DMS53 treated with DMSO at 0.1 percent for 48 hours (cell line): ENCODE measurements at regions not wholly inside any gene's neighbourhood (a gene's known extent, or its start where the extent isn't known, plus 50 kb on each side); places are given as distances from the start of the nearest gene placed in this dataset.

ENCODE experiments used
- DNase-seq: peaks from one replicate; lab custom pipeline; 2025; ENCODE audit not compliant: unreplicated experiment; lab: John Stamatoyannopoulos, UW

- no peak for DNase-seq
These were observed 345.3 kb downstream of the RPL10L start for GRCh38 chr14:46306267-46306666.

DNA sequence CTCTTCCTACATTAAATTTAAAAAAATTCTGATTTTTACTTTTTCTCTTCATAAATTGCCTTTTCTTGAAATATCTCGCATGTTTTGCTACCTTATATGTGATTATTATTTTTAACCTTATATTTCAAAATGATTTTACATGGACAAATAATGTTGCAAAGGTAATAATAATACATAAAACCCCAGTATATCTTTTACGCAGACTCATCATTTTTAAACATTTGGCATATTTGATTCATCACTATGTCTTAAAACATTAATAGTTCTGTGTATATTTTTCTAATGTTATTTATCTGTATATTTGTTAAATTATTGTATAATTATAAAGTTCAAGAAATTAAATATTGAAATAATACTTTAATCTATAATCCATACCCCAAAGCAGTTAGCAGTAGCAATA lies 350.8 kb downstream of the RPL10L start:
- no peak for DNase-seq

DNA sequence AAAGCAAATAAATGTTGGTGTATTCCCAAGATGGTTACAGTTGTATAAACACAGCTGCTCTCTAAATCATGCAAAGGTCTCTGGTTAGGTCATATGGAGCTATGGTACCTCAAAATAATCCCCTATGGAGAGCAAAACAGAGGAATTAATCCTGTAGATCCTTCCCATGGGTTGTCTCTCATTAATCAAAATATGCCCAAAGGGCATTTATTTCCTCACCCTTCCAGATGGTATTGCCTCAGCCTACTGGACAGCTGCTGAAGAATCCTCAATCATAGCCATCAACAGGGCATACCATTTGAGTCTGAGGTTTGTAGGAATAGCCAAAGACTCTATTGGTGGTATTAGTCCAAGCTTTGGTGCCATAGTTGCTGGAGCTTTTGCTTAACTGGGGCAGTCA lies 360.9 kb downstream of the RPL10L start:
- no peak for DNase-seq

DNA sequence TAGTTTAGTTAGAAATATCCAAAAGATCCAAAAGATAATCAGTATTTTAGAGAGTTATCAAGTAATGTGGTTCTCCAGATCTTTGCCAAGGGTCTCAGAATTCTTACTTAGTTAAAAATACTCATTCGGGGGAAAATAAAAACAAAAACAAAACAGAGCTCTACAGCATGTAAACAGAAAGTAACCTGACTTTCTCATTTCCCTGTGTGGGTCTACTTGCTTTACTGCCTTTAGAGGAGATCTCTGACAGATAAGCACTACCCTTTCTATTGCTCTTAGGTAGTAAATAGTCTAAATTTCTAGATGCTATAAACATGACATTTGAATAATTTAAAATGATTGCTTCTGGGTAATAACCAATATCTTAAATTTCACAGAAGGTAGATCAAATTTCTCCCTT lies 371.8 kb downstream of the RPL10L start:
- no peak for DNase-seq

GRCh38 chr14:46279327-46279726 lies 372.3 kb downstream of the RPL10L start:
- no peak for DNase-seq

- no peak for DNase-seq
These were observed 392.0 kb downstream of the RPL10L start for GRCh38 chr14:46259536-46259935.

DNA sequence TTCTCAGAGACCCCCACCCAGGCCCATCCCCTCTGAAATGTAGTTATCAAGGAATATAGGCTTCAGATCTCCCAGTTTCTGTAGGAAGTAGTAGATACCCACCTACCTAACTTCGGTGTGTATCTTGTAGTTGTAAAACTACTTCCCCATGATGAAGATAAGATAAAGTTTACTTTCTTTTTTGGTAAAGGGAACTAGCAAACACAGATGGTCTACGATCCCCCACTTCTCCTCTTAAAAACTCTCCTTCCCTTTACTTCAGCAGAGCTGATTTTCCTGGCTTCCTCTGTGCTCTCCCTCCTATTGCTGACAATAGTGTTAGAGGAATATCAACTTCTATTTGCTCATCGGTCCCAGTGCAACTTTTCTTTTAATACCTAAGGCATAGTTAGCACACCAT lies 395.2 kb downstream of the RPL10L start:
- no peak for DNase-seq

- DNase-seq, result peak; percentile 1
These were observed 401.4 kb downstream of the RPL10L start for GRCh38 chr14:46250113-46250703.

DNA sequence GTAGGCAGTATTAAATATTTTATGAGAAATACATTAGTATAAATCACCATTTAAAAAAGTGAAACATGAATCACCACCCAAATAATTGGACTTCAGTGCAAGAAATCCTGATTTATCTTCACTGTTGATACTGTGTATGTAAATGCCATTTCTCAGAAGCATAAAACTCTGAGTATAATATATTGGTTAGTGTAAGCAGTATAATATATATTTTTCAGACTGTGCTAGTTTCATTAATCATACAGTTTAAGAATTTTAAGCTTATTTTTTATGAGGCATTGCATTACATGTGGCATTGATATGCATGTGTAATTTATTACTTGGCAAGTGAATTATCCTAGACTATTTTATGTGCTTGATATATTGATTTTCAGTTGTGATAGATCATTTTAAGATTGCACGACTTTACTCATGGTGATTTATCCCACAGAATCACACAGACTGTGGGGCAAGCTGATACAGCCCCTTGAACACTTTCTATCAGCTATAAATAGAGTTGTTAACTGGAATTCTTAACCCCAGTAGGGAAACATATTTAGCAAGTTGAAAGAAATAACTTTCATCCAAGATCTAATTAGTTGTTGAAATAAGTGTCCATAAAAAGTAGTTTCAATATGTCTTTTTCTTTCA lies 403.5 kb downstream of the RPL10L start:
- DNase-seq, result no peak

DNA sequence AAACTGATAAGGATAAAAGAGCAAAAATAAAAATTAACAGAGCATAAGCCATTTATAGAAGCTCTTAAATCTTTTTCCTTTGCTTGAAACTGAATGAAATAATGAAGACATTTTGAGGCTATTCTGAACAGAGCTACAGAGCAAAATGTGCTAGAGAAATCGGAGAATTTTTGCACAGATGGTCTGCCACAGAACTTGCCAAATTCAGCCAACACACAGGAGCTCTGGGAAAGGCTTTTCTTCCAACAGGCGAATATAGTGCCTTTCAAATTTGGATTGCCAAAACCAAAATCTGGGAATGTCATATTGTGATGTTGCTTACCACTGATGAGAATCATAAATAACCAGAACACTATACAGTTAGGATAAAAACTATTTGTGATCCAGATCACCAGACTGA lies 406.3 kb downstream of the RPL10L start:
- DNase-seq, result no peak

DNA sequence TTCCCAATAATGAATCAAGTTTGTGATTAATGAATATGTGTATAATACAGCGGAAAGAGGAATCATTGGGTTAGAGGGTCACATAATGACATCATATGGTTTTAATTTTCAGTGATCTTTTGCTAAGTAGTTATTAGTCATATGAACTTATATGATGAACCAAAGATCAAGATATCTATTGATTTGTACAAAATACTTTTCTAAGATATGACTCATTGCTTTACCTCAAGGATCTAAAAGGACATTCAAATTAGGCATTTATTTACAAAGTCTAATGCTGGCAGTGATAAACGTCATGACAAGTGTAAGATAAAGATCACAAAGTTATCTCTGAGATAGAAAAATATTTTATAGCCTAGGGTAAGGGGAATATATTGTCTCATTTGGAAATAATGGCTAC lies 417.8 kb downstream of the RPL10L start:
- no peak for DNase-seq

DNA sequence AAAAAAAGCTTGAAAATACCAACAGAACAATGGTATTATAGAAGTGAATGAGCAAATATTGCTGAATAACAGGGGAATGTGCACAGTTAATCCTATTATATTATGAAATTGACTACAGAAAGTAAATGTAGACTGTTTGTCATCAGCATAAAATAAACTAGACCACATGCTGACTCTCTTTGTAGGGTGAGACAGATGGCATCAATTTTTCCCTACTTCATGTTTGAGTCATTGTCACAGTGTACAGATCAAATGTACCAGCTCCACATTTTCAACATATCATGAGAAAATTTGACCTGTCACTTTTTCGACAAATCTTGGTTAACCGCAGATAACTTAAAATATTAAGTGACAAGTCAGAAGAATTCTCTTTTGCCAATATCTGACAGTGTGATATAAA lies 421.0 kb downstream of the RPL10L start:
- no peak for DNase-seq

GRCh38 chr14:46215801-46216200 lies 435.8 kb downstream of the RPL10L start:
- no peak for DNase-seq

DNA sequence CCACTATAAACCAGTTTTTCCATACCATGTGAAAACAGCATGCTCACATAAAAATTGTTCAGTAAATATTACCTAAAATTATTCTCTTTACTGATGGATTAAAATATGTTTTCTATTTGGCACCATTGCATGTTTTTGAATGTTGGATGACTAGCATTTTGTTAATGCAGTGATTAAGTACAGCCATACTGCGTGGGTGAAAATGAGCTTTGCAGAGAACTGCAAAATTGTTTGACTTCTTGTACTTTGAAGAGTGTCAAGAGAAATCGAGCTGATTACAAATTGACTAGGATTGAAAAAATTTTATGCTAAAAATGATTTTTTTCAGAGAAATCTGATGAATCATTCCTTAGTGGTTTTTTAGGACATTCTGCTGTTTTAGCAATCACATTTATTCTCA lies 452.9 kb downstream of the RPL10L start:
- no peak for DNase-seq

DNA sequence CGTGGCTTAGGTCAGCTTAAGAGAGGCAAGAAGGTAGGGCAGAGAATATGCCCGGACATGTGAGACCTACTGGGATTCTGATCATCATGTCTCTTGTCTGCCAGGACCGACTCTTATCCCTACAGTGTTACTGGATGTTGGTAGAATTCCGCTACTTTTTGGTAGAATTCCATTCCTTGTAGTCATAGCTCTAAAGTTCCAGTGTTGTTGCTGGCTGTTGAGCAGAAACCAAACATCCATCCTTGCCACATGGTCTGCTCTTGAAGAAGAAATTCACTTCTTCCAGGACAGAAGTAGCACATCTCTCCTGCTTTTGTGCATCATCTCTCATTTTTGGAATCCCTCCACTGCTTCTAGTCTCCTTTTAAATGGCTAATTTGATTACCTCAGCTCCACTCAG lies 453.7 kb downstream of the RPL10L start:
- DNase-seq, result no peak
